ENCODE measurements at regions not wholly inside any gene's neighbourhood (a gene's known extent, or its start where the extent isn't known, plus 50 kb on each side); places are given as distances from the start of the nearest gene placed in this dataset.

DNA sequence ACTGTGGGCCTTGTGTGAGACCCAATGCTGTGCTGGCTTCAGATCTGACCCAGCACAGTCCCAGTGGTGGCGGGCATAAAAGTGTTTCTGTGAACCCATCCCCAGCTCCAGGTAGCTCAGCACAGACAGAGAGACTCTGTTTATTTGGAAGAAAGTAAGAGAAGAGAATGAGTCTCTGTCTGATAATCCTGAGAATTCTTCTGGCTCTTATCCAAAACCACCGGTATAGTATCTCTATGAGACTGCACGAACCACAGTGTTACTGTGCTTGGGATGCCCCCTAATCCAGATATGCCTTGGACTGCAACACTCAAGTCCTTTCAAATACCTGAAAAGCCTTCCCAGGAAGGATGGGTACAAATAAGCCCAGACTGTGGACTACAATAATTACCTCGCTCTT lies 1660.8 kb upstream of the ACO1 start (continued):
- TF ChIP-seq, protein P1, sequence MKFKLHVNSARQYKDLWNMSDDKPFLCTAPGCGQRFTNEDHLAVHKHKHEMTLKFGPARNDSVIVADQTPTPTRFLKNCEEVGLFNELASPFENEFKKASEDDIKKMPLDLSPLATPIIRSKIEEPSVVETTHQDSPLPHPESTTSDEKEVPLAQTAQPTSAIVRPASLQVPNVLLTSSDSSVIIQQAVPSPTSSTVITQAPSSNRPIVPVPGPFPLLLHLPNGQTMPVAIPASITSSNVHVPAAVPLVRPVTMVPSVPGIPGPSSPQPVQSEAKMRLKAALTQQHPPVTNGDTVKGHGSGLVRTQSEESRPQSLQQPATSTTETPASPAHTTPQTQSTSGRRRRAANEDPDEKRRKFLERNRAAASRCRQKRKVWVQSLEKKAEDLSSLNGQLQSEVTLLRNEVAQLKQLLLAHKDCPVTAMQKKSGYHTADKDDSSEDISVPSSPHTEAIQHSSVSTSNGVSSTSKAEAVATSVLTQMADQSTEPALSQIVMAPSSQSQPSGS (IDR thresholded peaks at IDR 0.05; ENCODE audit: low read length): no peak
- no peak for TF ChIP-seq SUZ12 (IDR thresholded peaks at IDR 0.05; ENCODE audit: low read length)
